HG03175 (cell line): ENCODE measurements at regions not wholly inside any gene's neighbourhood (a gene's known extent, or its start where the extent isn't known, plus 50 kb on each side); places are given as distances from the start of the nearest gene placed in this dataset.
A peak's percentile ranks its signal among the peaks of the same experiment; 100 is the strongest.

Experiments
- ATAC-seq: cut with Tn5 transposase; IDR thresholded peaks from one replicate; pipeline ENCODE4 v1.9.1; 2021; ENCODE audit warnings: mild to moderate bottlenecking, moderate library complexity; ENCODE audit not compliant: unreplicated experiment

DNA sequence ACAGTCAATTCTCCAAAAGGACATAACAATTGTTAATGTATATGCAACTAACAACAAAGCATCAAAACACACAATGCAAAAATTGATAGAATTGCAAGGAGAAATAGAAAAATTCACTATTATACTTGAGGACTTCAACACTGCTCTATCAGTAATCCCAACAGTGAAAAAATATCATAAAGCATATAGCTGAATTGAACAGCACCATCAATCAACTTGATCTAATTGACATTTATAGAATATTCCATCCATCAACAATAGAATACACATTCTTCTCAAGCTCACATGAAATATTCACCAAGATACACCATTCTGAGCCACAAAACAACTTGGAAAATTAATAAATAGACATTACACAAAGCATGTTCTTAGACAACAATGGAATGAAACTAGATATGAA, 60.1 kb upstream of the ASXL3 start:
- ATAC-seq: no peak

- ATAC-seq: no peak
Measured at GRCh38 chr18:33513027-33513426, 65.0 kb upstream of the ASXL3 start.

- no peak for ATAC-seq
Measured at GRCh38 chr18:33507019-33507418, 66.5 kb upstream of the CCDC178 start.

GRCh38 chr18:33505798-33506197, 65.3 kb upstream of the CCDC178 start:
- ATAC-seq: no peak

- no peak for ATAC-seq
Measured at GRCh38 chr18:33505297-33505696, 64.8 kb upstream of the CCDC178 start.

DNA sequence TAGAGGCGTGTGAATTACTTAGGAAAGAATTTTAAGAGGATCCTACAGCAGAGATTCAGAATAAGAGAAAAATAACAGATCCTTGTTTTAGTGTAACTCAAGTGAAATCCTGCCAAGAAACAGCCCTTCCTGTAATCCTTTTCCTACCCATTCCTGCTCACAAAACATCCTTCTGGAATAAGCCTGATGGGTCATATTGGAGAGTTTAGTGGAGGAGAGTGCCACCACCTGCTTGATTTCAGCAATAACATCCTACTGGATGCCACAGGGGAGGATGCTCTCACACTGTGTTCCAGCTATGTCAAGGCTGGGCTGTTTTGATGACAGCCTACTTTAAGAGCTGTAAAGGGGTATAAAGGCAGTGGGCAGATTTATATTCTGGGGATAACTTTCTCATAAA, 54.8 kb upstream of the CCDC178 start:
- ATAC-seq: peak; percentile 45
